OCI-M1 (cell line): ENCODE measurements at regions not wholly inside any gene's neighbourhood (a gene's known extent, or its start where the extent isn't known, plus 50 kb on each side); places are given as distances from the start of the nearest gene placed in this dataset.

Experiments
- DNase-seq: peaks from one replicate; lab custom pipeline; 2025; lab: John Stamatoyannopoulos, UW

GRCh38 chr3:55341502-55342031 is 145.5 kb downstream of the WNT5A start:
- DNase-seq: no peak

GRCh38 chr3:55339819-55340218 is 147.3 kb downstream of the WNT5A start:
- no peak for DNase-seq

GRCh38 chr3:55339390-55339789 is 147.7 kb downstream of the WNT5A start:
- DNase-seq: no peak

DNA sequence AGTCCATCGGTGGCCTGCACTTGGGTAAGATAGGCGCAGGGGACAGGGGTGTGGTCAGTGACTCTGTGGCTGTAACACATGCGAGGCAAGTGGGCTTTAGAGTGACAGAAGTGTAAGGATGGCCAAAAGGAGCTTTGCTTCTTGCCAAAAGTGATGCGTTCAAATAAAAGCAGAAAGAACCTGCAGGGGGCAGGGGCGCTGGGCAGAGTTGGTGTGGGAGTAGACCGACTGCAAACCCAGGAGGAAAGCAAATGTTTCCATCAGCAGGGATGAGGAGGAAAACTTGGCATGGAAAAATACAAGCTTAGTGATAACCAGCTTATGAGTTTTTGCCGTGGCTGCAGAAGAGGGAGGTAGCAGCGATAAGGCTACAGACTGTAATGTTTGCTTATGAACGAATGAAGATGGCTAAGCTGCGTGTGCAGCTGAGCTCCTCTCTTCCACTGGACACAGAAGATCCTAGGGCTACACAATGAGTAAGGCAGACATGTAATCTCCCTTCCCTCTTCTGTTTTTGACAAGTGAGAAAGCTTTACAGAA is 149.4 kb downstream of the WNT5A start:
- DNase-seq: no peak

DNA sequence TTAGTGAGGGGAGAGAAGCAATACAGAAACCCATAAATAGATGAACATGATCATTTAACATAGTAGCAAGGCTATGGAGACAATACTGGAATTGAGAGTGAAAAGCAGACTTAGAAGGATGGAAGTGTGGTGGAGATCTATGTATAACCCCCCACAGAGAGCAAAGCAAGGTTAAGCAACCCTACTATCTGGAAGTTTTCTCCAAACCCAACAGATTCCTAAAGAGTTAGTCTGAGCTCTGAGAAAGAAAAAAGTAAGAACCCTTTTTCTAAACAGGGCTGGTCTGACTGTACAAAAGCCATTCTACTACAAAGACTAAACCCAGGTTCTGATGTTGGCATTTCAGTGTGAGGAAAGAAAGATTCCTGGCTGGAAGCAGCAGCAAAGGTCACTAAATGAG is 153.2 kb downstream of the WNT5A start:
- no peak for DNase-seq

- DNase-seq: no peak
Observed at GRCh38 chr3:55333046-55333445, 154.1 kb downstream of the WNT5A start.

- DNase-seq: no peak
Observed at GRCh38 chr3:55332176-55332575, 154.9 kb downstream of the WNT5A start.

GRCh38 chr3:55331524-55331923 is 155.6 kb downstream of the WNT5A start:
- DNase-seq: no peak

- no peak for DNase-seq
Observed at GRCh38 chr3:55330756-55331155, 156.3 kb downstream of the WNT5A start.

DNA sequence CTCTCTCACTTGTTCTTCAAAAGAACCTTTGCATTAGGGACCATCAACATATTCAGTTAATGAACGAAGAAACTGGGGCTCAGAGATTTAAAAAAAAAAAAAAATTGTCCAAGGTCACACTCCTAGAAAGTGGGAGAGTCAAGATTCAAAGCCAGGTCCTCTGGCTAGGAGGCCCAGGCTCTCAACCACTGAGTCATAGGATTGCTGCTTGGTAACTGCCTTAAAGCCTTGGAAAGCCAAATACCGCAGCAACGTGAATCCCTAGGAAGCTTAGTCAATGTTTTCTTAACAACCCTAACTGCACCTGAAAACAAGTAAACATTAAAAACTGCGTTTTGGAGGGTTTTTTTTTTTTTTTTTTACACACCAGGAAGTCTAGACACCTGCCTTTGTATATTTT is 156.8 kb downstream of the WNT5A start:
- DNase-seq: no peak

DNA sequence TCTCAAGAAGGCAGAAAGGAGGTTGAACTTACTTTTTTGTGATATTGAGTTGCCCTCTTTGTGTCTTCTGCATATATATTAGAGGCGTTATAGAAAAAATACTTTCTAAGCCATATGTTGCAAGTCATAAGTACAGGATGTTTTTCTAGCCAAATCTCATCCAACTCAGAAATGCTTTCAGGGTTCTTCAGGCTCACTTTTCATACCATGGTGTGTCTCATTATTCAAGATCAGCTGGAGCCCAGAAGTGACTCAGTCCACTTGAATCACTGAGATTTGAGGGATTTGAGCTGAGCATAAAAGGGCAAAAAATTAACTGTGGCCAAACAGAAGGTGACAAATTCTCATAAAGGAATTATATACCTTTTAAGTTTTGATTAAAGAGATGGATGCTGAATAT is 157.3 kb downstream of the WNT5A start:
- DNase-seq: no peak

GRCh38 chr3:55327131-55327920 is 159.8 kb downstream of the WNT5A start:
- no peak for DNase-seq

DNA sequence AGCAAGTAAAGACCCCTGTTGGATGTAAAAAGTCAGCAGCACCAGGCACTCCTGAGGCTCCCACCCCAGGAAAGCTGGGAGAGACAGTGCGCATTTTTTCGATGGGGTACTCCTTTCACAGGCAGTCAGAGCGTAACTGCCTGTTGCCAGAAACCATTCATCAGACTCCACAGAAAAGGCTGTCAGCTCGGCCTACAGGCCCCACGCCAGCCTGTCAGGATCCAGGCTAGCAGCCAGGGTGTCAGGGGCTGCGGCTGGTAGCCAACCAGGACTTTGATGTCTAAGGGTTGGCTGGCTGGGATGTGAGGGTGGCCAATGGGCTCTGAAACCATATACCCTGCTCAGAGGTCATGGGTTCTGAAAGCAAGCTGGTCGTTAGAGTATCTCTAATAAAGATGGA is 164.5 kb downstream of the WNT5A start:
- DNase-seq: no peak

DNA sequence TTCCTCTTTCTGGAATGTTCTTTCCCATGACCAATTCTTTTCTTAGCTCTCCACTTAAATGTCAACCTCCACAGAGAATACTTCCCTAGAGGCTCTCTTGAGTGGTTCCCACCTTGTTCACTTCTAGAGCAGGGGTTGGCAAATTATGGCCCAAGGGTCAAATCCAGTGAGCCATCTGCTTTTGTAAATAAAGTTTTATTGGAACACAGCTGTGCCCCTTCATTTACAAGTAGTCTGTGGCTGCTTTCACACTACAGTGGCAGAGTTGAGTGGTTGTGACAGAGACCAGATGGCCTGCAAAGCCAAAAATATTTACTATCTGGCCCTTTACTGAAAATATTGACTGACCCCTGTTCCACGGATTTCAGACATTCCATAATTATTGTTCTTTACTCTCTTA is 166.2 kb downstream of the WNT5A start:
- no peak for DNase-seq

GRCh38 chr3:55315396-55315795 is 171.7 kb downstream of the WNT5A start:
- no peak for DNase-seq

- no peak for DNase-seq
Observed at GRCh38 chr3:55313666-55314065, 173.4 kb downstream of the WNT5A start.

DNA sequence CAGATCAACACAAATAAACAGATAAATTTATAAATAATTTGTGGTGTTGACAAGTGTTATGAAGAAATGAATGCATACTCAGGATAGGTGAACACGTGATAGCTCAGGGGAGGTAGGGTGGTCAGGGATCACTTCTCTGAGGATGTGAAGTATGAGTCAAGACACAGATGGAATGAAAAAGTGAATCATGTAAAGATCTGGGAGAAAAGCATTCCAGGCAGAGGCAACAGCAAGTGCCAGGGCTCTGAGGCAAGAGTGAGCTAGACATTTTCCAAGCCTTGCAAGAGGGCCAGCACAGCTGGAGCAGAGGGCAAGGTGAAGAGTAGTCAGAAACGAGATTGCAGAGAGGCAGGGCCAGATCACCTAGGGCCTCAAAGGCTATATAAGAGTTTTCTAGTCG is 177.8 kb downstream of the WNT5A start:
- DNase-seq: no peak

GRCh38 chr3:55307622-55308021 is 179.5 kb downstream of the WNT5A start:
- no peak for DNase-seq

GRCh38 chr3:55305696-55306485 is 181.2 kb downstream of the WNT5A start:
- DNase-seq: no peak

GRCh38 chr3:55300701-55301100 is 186.4 kb downstream of the WNT5A start:
- no peak for DNase-seq

- DNase-seq: no peak
Observed at GRCh38 chr3:55297706-55298105, 189.4 kb downstream of the WNT5A start.

DNA sequence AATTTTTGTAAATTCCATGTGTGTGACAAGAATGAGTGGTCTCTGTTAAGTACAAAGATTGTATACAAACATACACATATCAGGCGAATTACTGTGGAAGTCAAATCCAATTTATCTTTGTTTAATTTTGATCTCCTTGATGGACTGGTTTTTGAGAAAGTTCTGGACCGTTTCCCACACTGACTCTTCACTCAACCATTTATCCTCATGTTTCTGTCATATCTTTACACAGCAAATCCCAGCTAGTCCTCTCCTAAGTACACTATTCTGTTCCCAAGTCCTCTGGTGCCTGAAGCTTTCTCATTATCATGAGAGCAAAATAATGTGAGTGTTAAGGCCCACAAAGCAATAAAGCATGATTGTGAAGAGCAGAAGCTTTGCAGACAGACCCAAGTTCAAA is 189.9 kb downstream of the WNT5A start:
- no peak for DNase-seq

DNA sequence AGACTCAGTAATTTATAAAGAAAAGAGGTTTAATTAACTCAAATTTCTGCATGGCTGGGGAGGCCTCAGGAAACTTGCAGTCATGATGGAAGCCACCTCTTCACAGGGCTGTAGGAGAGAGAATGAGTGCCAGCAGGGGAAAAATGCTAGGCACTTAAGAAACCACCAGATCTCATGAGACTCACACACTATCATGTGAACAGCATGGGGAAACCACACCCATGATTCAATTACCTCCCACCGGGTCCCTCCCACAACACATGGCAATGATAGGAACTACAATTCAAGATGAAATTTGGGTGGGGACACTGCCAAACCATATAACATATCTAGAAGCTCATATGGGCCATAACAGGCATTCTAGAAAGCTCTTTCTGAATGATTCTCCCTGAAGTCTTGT is 190.3 kb downstream of the WNT5A start:
- DNase-seq: no peak
